HepG2 (cell line): ENCODE measurements at regions not wholly inside any gene's neighbourhood (a gene's known extent, or its start where the extent isn't known, plus 50 kb on each side); places are given as distances from the start of the nearest gene placed in this dataset.

ENCODE experiments used
- CCAR2 ChIP-seq: fragments of 200-400 bp; formaldehyde crosslinking; optimal IDR thresholded peaks from 2 replicates; pipeline ENCODE3; 2018; ENCODE audit warnings: low read depth, mild to moderate bottlenecking, low read length, moderate library complexity
- EZH2 ChIP-seq: conservative IDR thresholded peaks from 2 replicates; pipeline ENCODE4 v1.6.1; 2012; ENCODE audit warnings: mild to moderate bottlenecking, low read depth, low read length, moderate library complexity
- FIP1L1 ChIP-seq: fragments of 200-400 bp; formaldehyde crosslinking; IDR thresholded peaks from 2 replicates; pipeline ENCODE4 v1.6.1; 2018; ENCODE audit warnings: low read depth, mild to moderate bottlenecking, low read length, moderate library complexity, borderline replicate concordance; ENCODE audit not compliant: insufficient read depth
- KDM3A ChIP-seq: IDR thresholded peaks from 2 replicates; pipeline ENCODE4 v1.6.1; 2018; ENCODE audit warnings: low read depth, missing compliant biosample characterization
- MATR3 ChIP-seq: sonication (generic); formaldehyde crosslinking; IDR thresholded peaks from 2 replicates; pipeline ENCODE4 v1.4.0; 2020; ENCODE audit warnings: missing genetic modification reagents
- NR1H2 ChIP-seq: sonication (generic); formaldehyde crosslinking; IDR thresholded peaks from 2 replicates; pipeline ENCODE4 v1.8.1; 2022; ENCODE audit warnings: low read depth, missing genetic modification reagents, borderline replicate concordance
- USF2 ChIP-seq, 2 experiments: sonication (generic) in 1 of 2; formaldehyde crosslinking in 1 of 2; IDR thresholded peaks; 2 replicates each; pipeline versions ENCODE4 v1.5.1 to v1.6.1; 2011 to 2020; ENCODE audit warnings: borderline replicate concordance in 1 of 2, low read depth in 1 of 2, low read length in 1 of 2, mild to moderate bottlenecking in 1 of 2, missing genetic modification reagents in 1 of 2, moderate library complexity in 1 of 2
- ZBTB46 ChIP-seq: sonication (generic); formaldehyde crosslinking; IDR thresholded peaks from 2 replicates; pipeline ENCODE4 v1.4.0; 2020; ENCODE audit warnings: mild to moderate bottlenecking, missing genetic modification reagents, borderline replicate concordance
- TF ChIP-seq, protein P1 (sequence below): sonication (generic); formaldehyde crosslinking; IDR thresholded peaks from 2 replicates; pipeline ENCODE4 v1.4.0; 2020; ENCODE audit warnings: mild to moderate bottlenecking, missing genetic modification reagents
- TF ChIP-seq, protein P2 (sequence below): sonication (generic); formaldehyde crosslinking; IDR thresholded peaks from 2 replicates; pipeline ENCODE4 v1.5.0; 2020; ENCODE audit warnings: mild to moderate bottlenecking, missing genetic modification reagents, moderate library complexity
- TF ChIP-seq, protein P3 (sequence below): sonication (generic); formaldehyde crosslinking; conservative IDR thresholded peaks from 2 replicates; pipeline ENCODE4 v1.4.0; 2020; ENCODE audit warnings: missing genetic modification reagents
- TF ChIP-seq, protein P4 (sequence below): sonication (generic); formaldehyde crosslinking; IDR thresholded peaks from 2 replicates; pipeline ENCODE4 v1.5.0; 2020; ENCODE audit warnings: missing genetic modification reagents

DNA sequence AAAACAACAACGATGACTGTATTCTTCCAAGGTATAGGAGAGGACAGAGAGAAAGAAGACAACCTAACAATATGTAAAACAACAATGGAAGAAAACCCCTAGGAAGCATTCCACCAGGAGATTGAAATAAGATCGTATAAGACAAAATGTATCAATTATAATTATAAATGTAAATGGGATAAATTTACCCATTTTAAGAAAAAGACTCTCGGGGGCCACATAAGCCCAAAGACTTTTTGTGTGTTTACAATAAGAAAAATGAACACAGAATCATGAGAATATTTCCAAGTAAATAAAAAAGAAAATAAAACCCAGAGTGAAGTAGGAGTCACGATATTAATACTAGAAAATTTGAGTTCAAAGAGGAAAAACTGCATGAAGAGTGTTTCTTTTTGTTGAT lies 126.4 kb downstream of the ASB1 start:
- TF ChIP-seq MATR3 (CRISPR knock-in tag): no peak
- no peak for TF ChIP-seq FIP1L1
- TF ChIP-seq NR1H2 (CRISPR knock-in tag): no peak
- TF ChIP-seq, protein P1, sequence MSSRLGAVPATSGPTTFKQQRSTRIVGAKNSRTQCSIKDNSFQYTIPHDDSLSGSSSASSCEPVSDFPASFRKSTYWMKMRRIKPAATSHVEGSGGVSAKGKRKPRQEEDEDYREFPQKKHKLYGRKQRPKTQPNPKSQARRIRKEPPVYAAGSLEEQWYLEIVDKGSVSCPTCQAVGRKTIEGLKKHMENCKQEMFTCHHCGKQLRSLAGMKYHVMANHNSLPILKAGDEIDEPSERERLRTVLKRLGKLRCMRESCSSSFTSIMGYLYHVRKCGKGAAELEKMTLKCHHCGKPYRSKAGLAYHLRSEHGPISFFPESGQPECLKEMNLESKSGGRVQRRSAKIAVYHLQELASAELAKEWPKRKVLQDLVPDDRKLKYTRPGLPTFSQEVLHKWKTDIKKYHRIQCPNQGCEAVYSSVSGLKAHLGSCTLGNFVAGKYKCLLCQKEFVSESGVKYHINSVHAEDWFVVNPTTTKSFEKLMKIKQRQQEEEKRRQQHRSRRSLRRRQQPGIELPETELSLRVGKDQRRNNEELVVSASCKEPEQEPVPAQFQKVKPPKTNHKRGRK (CRISPR knock-in tag): no peak
- TF ChIP-seq EZH2: no peak
- TF ChIP-seq, protein P2, sequence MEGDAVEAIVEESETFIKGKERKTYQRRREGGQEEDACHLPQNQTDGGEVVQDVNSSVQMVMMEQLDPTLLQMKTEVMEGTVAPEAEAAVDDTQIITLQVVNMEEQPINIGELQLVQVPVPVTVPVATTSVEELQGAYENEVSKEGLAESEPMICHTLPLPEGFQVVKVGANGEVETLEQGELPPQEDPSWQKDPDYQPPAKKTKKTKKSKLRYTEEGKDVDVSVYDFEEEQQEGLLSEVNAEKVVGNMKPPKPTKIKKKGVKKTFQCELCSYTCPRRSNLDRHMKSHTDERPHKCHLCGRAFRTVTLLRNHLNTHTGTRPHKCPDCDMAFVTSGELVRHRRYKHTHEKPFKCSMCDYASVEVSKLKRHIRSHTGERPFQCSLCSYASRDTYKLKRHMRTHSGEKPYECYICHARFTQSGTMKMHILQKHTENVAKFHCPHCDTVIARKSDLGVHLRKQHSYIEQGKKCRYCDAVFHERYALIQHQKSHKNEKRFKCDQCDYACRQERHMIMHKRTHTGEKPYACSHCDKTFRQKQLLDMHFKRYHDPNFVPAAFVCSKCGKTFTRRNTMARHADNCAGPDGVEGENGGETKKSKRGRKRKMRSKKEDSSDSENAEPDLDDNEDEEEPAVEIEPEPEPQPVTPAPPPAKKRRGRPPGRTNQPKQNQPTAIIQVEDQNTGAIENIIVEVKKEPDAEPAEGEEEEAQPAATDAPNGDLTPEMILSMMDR (CRISPR knock-in tag): no peak
- TF ChIP-seq, protein P3, sequence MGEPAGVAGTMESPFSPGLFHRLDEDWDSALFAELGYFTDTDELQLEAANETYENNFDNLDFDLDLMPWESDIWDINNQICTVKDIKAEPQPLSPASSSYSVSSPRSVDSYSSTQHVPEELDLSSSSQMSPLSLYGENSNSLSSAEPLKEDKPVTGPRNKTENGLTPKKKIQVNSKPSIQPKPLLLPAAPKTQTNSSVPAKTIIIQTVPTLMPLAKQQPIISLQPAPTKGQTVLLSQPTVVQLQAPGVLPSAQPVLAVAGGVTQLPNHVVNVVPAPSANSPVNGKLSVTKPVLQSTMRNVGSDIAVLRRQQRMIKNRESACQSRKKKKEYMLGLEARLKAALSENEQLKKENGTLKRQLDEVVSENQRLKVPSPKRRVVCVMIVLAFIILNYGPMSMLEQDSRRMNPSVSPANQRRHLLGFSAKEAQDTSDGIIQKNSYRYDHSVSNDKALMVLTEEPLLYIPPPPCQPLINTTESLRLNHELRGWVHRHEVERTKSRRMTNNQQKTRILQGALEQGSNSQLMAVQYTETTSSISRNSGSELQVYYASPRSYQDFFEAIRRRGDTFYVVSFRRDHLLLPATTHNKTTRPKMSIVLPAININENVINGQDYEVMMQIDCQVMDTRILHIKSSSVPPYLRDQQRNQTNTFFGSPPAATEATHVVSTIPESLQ (CRISPR knock-in tag): no peak
- TF ChIP-seq ZBTB46 (CRISPR knock-in tag): no peak
- TF ChIP-seq, protein P4, sequence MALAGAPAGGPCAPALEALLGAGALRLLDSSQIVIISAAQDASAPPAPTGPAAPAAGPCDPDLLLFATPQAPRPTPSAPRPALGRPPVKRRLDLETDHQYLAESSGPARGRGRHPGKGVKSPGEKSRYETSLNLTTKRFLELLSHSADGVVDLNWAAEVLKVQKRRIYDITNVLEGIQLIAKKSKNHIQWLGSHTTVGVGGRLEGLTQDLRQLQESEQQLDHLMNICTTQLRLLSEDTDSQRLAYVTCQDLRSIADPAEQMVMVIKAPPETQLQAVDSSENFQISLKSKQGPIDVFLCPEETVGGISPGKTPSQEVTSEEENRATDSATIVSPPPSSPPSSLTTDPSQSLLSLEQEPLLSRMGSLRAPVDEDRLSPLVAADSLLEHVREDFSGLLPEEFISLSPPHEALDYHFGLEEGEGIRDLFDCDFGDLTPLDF (CRISPR knock-in tag): no peak
- no peak for TF ChIP-seq KDM3A (CRISPR knock-in tag)
- no peak for TF ChIP-seq CCAR2
- TF ChIP-seq USF2 (IDR thresholded peaks at IDR 0.05; ENCODE audit: low read depth, low read length): no peak
- no peak for TF ChIP-seq USF2 (CRISPR knock-in tag; IDR thresholded peaks at IDR 0.05; ENCODE audit: borderline replicate concordance)
